T-cell (primary cell): ENCODE measurements at regions not wholly inside any gene's neighbourhood (a gene's known extent, or its start where the extent isn't known, plus 50 kb on each side); places are given as distances from the start of the nearest gene placed in this dataset.

Experiments used
- ATAC-seq, 4 experiments: fragments of 200-7000 bp in 3 of 4; fragments of 150-1000 bp in 1 of 4; cut with Tn5 transposase; replicated peaks in 1 of 4; 1 replicate in 3 of 4; 2 replicates in 1 of 4; pipeline ENCODE4 v1.10.0; 2021; ENCODE audit warnings: moderate library complexity in 3 of 4, mild to moderate bottlenecking in 2 of 4, moderate number of reproducible peaks in 1 of 4
- CTCF ChIA-PET, 2 donors: fragments of 300-600 bp; sonication (Branson Sonifier 250); formaldehyde crosslinking; loops; one replicate each; lab custom pipeline; 2022; ENCODE audit warnings: antibody characterized with exemption in 2 of 2; lab: Charles Lee
- POLR2A ChIA-PET, 2 donors: fragments of 300-600 bp; sonication (Branson Sonifier 250); formaldehyde crosslinking; loops; one replicate each; lab custom pipeline; 2022; ENCODE audit warnings: antibody characterized with exemption in 2 of 2; lab: Charles Lee
- DNase-seq, 35 experiments: peaks; one replicate each; pipeline versions ENCODE4 v3.0.0 to v3.0.0-alpha.2; 2013 to 2023
- H3K27ac ChIP-seq: one replicate; pipeline ENCODE4 v1.5.1; 2013; ENCODE audit warnings: low read length
- H3K27me3 ChIP-seq, 2 experiments: replicated peaks in 1 of 2; 1 replicate in 1 of 2; 2 replicates in 1 of 2; pipeline versions ENCODE4 v1.6.1 to v1.7.0; 2013; ENCODE audit warnings: low read length in 1 of 2, mixed read lengths in 1 of 2; ENCODE audit not compliant: control insufficient read depth in 2 of 2, insufficient read depth in 2 of 2; ENCODE audit errors: extremely low read depth in 1 of 2
- H3K36me3 ChIP-seq, 2 donors: 1 replicate in 1 of 2; 2 replicates in 1 of 2; pipeline versions ENCODE4 v1.6.1 to v1.7.0; 2013; ENCODE audit warnings: low read length in 1 of 2; ENCODE audit not compliant: control insufficient read depth in 2 of 2, insufficient read depth in 1 of 2; ENCODE audit errors: extremely low read depth in 1 of 2
- H3K4me1 ChIP-seq, 2 experiments: 1 replicate in 1 of 2; 2 replicates in 1 of 2; pipeline versions ENCODE4 v1.6.1 to v1.7.0; 2013; ENCODE audit warnings: low read length in 2 of 2, mixed read lengths in 1 of 2; ENCODE audit not compliant: insufficient read depth in 2 of 2, control insufficient read depth in 1 of 2; ENCODE audit errors: extremely low read depth in 1 of 2
- H3K4me3 ChIP-seq, 2 donors: 1 replicate in 1 of 2; 2 replicates in 1 of 2; pipeline versions ENCODE4 v1.5.1 to v1.7.0; 2013; ENCODE audit warnings: mild to moderate bottlenecking in 2 of 2, low read length in 1 of 2, moderate library complexity in 1 of 2; ENCODE audit not compliant: control insufficient read depth in 1 of 2; ENCODE audit errors: extremely low read depth in 1 of 2
- H3K9me3 ChIP-seq: 2 replicates; pipeline ENCODE4 v1.7.0; 2013
- H3K27ac Mint-ChIP-seq, 2 donors: one replicate each; pipeline ENCODE4 v1.8.0; 2020 to 2021; ENCODE audit warnings: mild to moderate bottlenecking in 2 of 2, mixed read lengths in 2 of 2
- H3K27me3 Mint-ChIP-seq, 2 donors: one replicate each; pipeline ENCODE4 v1.8.0; 2021 to 2022; ENCODE audit warnings: mixed read lengths in 2 of 2
- H3K36me3 Mint-ChIP-seq: one replicate; pipeline ENCODE4 v1.8.0; 2021; ENCODE audit warnings: mixed read lengths
- H3K4me1 Mint-ChIP-seq, 3 donors: one replicate each; pipeline ENCODE4 v1.8.0; 2020 to 2022; ENCODE audit warnings: mixed read lengths in 3 of 3, mild to moderate bottlenecking in 1 of 3
- H3K4me3 Mint-ChIP-seq, 3 donors: one replicate each; pipeline ENCODE4 v1.8.0; 2020 to 2022; ENCODE audit warnings: mild to moderate bottlenecking in 3 of 3, mixed read lengths in 3 of 3, moderate library complexity in 3 of 3
- H3K9me3 Mint-ChIP-seq, 3 donors: one replicate each; pipeline ENCODE4 v1.8.0; 2020 to 2022; ENCODE audit warnings: mixed read lengths in 3 of 3
- WGBS: methylation state at CpG from one replicate; pipeline ENCODE4 v1.1.5; 2013; ENCODE audit warnings: missing lambda C conversion rate; ENCODE audit not compliant: insufficient coverage; 5-methylcytosine and 5-hydroxymethylcytosine counted together

GRCh38 chr12:67475725-67476124, 172.8 kb upstream of the DYRK2 start:
- ChIA-PET POLR2A (no interaction called here), CTCF (no interaction called here)
- H3K4me3 ChIP-seq = no peak overlapping the region
- DNase-seq = no peak
- Mint-ChIP-seq H3K27me3 (no peaks in the 10 kb centered on the region), H3K36me3 (no peaks in the 10 kb centered on the region), H3K9me3 (no peaks in the 10 kb centered on the region), H3K27ac (no peak overlapping the region), H3K4me3 (no peak overlapping the region), H3K4me1 (peaks cover 8 to 20% (median 13%) of the 10 kb centered on the region in 3 donors)
- WGBS = 33% methylated on average over 1 of the region's 2 CpGs
- no peaks in the 10 kb centered on the region for H3K27me3 ChIP-seq
- no peaks in the 10 kb centered on the region for H3K9me3 ChIP-seq
- peaks cover 5% of the 10 kb centered on the region in 2 experiments for H3K4me1 ChIP-seq
- ATAC-seq = no peak
- no peaks in the 10 kb centered on the region for H3K36me3 ChIP-seq
- no peak overlapping the region for H3K27ac ChIP-seq

DNA sequence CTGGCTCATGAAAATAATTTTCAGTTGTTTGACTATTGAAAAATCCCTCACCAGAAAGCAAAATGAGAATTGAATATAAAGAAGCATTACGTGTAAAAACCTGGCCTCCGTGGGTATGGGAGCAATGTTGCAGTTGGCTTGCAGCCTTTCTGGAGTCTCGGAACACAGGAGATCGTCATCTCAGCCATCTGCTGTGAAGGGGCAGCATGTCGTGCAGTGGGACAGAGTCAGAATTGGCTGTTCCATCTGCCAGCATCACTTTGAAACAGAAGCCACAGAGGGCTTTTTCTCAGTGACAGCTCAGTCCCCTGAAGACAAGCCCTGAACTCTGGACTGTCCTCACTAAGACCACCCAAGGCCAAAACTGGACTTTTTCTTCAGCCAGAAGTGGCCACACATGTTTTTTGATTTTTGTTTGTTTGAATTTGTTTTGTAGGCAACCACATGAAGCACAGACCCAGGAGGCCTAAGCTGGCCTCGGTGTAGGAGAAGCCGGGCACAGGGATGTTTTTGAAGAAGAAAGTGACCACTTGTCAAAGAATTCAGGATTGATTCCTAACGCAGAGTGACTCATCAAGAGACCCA, 170.8 kb upstream of the DYRK2 start:
- 93% methylated on average over 8 of the region's 8 CpGs for WGBS
- CTCF ChIA-PET = no interaction called here

GRCh38 chr12:67482751-67483661, 165.5 kb upstream of the DYRK2 start:
- H3K27ac ChIP-seq = peak overlapping the region; percentile 58
- Mint-ChIP-seq H3K36me3 (no peaks in the 10 kb centered on the region), H3K27me3 (no peaks in the 10 kb centered on the region), H3K27ac (peak overlapping the region; percentile 82 to 88), H3K9me3 (peaks cover 0 to 7% (median 1%) of the 10 kb centered on the region in 3 donors), H3K4me1 (peaks cover 44 to 47% (median 45%) of the 10 kb centered on the region in 3 donors), H3K4me3 (peak overlapping the region; percentile 9 to 64 (median 29))
- no peak overlapping the region for H3K4me3 ChIP-seq
- H3K27me3 ChIP-seq = no peaks in the 10 kb centered on the region
- POLR2A ChIA-PET = no interaction called here
- H3K9me3 ChIP-seq = no peaks in the 10 kb centered on the region
- H3K36me3 ChIP-seq = no peaks in the 10 kb centered on the region
- DNase-seq = peak; percentile 64 to 91 (median 82)
- 29% methylated on average over 4 of the region's 6 CpGs for WGBS
- peaks cover 32 to 43% of the 10 kb centered on the region in 2 experiments for H3K4me1 ChIP-seq
- peak; percentile 91 to 96 (median 94) for ATAC-seq
- CTCF ChIA-PET = interaction anchor here (0.6 to 1.4 kb wide), 5 partner anchors 27 to 171 kb away, joined by 3 to 8 read pairs (median 4); no protein-coding TSS in a partner anchor

More for the DNA sequence above, 170.8 kb upstream of the DYRK2 start:
- Mint-ChIP-seq H3K9me3 (no peaks in the 10 kb centered on the region), H3K4me3 (no peak overlapping the region), H3K27me3 (no peaks in the 10 kb centered on the region), H3K36me3 (no peaks in the 10 kb centered on the region), H3K27ac (no peak overlapping the region), H3K4me1 (peaks cover 17 to 27% (median 22%) of the 10 kb centered on the region in 3 donors)
- H3K4me1 ChIP-seq = peaks cover 8 to 12% of the 10 kb centered on the region in 2 experiments
- ATAC-seq = no peak
- H3K27me3 ChIP-seq = no peaks in the 10 kb centered on the region
- H3K4me3 ChIP-seq = no peak overlapping the region
- no peaks in the 10 kb centered on the region for H3K36me3 ChIP-seq
- no peak overlapping the region for H3K27ac ChIP-seq
- POLR2A ChIA-PET = interaction anchor here in 1 of 2 donors (0.6 kb wide), 1 partner anchor 121 kb away, joined by 3 read pairs; no protein-coding TSS in a partner anchor
- DNase-seq = no peak
- no peaks in the 10 kb centered on the region for H3K9me3 ChIP-seq

DNA sequence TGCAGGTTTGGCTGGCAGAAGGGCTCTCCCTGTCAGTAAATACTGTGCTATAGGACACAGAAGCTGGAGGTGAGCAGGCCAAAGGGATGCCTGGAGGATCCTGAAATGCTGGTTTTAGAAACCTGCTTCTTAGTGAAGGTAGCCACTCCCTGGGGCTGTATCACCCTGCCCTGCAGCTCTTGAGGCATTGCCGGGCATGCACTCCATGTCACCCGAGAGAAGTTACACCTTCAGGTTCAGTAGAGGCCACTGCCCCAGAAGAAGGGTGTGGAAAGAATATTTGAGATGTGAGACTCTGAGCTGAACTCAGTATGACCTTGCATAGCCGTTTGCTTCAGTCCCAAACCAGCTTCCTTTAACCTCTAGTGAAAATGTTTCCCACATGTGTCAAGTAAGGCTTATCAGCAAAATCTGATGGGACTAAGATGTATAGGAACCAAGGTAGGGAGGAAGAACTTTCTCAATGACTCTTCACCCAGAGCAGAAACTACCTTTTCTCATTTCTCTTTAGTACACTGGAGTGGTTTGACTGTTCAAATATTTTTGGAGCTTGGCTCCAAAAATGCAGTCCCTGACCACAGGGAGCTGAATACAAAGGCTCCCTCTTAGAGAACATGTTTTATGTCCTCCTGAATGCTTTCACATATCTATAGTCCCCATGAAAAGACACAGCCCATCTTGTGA, 164.5 kb upstream of the DYRK2 start:
- peak in 1 of 35 experiments; percentile 17 for DNase-seq
- H3K4me1 Mint-ChIP-seq = peaks cover 44 to 47% (median 45%) of the 10 kb centered on the region in 3 donors

DNA sequence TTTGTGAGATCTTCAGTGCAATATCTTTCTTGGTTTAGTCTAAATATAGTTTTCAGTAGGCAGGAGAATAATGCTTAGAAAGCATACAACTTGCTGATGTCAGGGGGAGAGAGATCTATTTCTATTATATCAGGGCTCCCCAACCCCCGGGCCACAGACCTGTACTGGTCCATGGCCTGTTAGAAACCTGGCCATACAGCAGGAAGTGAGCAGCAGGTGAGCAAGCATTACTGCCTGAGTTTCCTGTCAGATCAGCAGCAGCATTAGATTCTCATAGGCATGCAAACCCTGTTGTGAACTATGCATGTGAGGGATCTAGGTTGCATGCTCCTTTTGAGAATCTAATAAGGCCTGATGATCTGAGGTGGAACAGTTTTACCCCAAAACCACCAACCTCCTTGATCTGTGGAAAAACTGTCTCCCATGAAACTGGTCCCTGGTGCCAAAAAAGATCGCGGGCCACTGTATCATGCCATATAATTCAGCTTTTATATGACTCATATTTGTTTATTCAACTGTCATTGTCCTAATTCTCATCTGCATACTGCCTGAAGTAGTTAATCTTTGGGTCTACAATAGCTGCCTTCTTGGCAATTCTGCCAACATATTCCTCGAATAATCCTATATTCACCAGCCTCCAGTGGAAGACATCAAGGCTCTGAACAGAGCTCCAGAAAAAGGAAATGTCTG, 163.6 kb upstream of the DYRK2 start:
- Histone ChIP-seq H3K4me3 (no peak overlapping the region), H3K36me3 (no peaks in the 10 kb centered on the region), H3K27me3 (no peaks in the 10 kb centered on the region), H3K27ac (peak overlapping the region; percentile 58), H3K9me3 (no peaks in the 10 kb centered on the region), H3K4me1 (peaks cover 32 to 43% of the 10 kb centered on the region in 2 experiments)
- Mint-ChIP-seq H3K27ac (peak overlapping the region; percentile 82 to 88), H3K4me3 (peak overlapping the region in 1 of 3 donors; percentile 64), H3K27me3 (no peaks in the 10 kb centered on the region), H3K9me3 (peaks cover 6 to 15% (median 6%) of the 10 kb centered on the region in 3 donors), H3K4me1 (peaks cover 44 to 47% (median 45%) of the 10 kb centered on the region in 3 donors), H3K36me3 (peaks cover 6% of the 10 kb centered on the region)
- POLR2A ChIA-PET = interaction anchor here in 1 of 2 donors (0.6 kb wide), 1 partner anchor 358 kb away, joined by 5 read pairs; no protein-coding TSS in a partner anchor
- CTCF ChIA-PET = interaction anchor here (0.6 to 0.8 kb wide), 2 partner anchors 26 to 111 kb away, joined by 3 read pairs; no protein-coding TSS in a partner anchor
- peak; percentile 26 to 68 (median 58) for ATAC-seq
- WGBS = no CpG with 5 or more reads among the region's 4 CpGs
- DNase-seq = peak in 13 of 35 experiments; percentile 7 to 47 (median 15)

More for the DNA sequence above, 164.5 kb upstream of the DYRK2 start:
- H3K4me3 ChIP-seq = no peak overlapping the region
- no peaks in the 10 kb centered on the region for H3K27me3 ChIP-seq
- peak overlapping the region; percentile 58 for H3K27ac ChIP-seq
- CTCF ChIA-PET = interaction anchor here (0.6 to 1.4 kb wide), 4 partner anchors 32 to 170 kb away, joined by 3 to 8 read pairs (median 4); no protein-coding TSS in a partner anchor
- peaks cover 1% of the 10 kb centered on the region for H3K36me3 Mint-ChIP-seq
- H3K27ac Mint-ChIP-seq = peak overlapping the region; percentile 82 to 88
- H3K9me3 ChIP-seq = no peaks in the 10 kb centered on the region
- H3K36me3 ChIP-seq = no peaks in the 10 kb centered on the region
- no peaks in the 10 kb centered on the region for H3K27me3 Mint-ChIP-seq
- peak overlapping the region in 1 of 3 donors; percentile 64 for H3K4me3 Mint-ChIP-seq
- H3K4me1 ChIP-seq = peaks cover 32 to 43% of the 10 kb centered on the region in 2 experiments
- no CpG with 5 or more reads among the region's 3 CpGs for WGBS
- peaks cover 1 to 9% (median 3%) of the 10 kb centered on the region in 3 donors for H3K9me3 Mint-ChIP-seq
- POLR2A ChIA-PET = interaction anchor here (0.5 to 0.6 kb wide), 2 partner anchors 80 to 359 kb away, joined by 3 to 5 read pairs; no protein-coding TSS in a partner anchor
- ATAC-seq = peak in 1 of 4 experiments; percentile 9
